HCT116 (cell line): ENCODE measurements at regions not wholly inside any gene's neighbourhood (a gene's known extent, or its start where the extent isn't known, plus 50 kb on each side); places are given as distances from the start of the nearest gene placed in this dataset.

Experiments used
- ATAC-seq: fragments of 200-7000 bp; cut with Tn5 transposase; 2 replicates; pipeline ENCODE4 v1.9.1; 2020; ENCODE audit warnings: mild to moderate bottlenecking, moderate library complexity
- BruUV-seq: library from RNA; stranded (reverse); fragments of 400-500 nt; replicated peaks from 2 replicates; lab custom pipeline; 2021; lab: Mats Ljungman, UMichigan
- CTCF ChIA-PET: fragments of 300-600 bp; sonication (Branson Sonifier 250); formaldehyde crosslinking; loops from one replicate; lab custom pipeline; 2021; ENCODE audit warnings: antibody characterized with exemption; lab: Charles Lee
- POLR2A ChIA-PET: fragments of 300-600, 350-600 bp; sonication (Branson Sonifier 250); formaldehyde crosslinking; loops from one replicate; lab custom pipeline; 2021; ENCODE audit warnings: antibody characterized with exemption; lab: Charles Lee
- RAD21 ChIA-PET, 2 experiments: fragments of 300-600 bp; sonication (Branson Sonifier 250); formaldehyde crosslinking; loops; one replicate each; lab custom pipeline; 2023; ENCODE audit warnings: low total read pairs in 2 of 2; ENCODE audit not compliant: uncharacterized antibody in 2 of 2, unreplicated experiment in 2 of 2, low non-redundant PET in 1 of 2; lab: Charles Lee
- DNase-seq: peaks from one replicate; pipeline ENCODE4 v3.0.0-alpha.2; 2010; ENCODE audit warnings: low read depth, low spot score
- H2AFZ ChIP-seq: fragments of 200-600 bp; shearing (Covaris generic), sonication (generic); 2 replicates; pipeline ENCODE4 v1.6.1; 2017; ENCODE audit warnings: low read depth, mixed run types, mixed read lengths, antibody characterized with exemption, low read length; ENCODE audit not compliant: poor library complexity, severe bottlenecking
- H3K27ac ChIP-seq: 2 replicates; pipeline ENCODE4 v1.5.1; 2012; ENCODE audit warnings: low read depth, low read length
- H3K27me3 ChIP-seq: fragments of 200-600 bp; sonication (generic); 2 replicates; pipeline ENCODE4 v1.6.1; 2016; ENCODE audit warnings: mixed run types, low read length, mixed read lengths; ENCODE audit not compliant: insufficient read depth
- H3K36me3 ChIP-seq, 2 experiments: fragments of 200-500 bp in 1 of 2; fragments of 200-600 bp in 1 of 2; sonication (Bioruptor generic) in 1 of 2; sonication (generic) in 1 of 2; 2 replicates each; pipeline versions ENCODE4 v1.5.1 to v1.6.1; 2014 to 2016; ENCODE audit warnings: low read length in 2 of 2, inconsistent platforms in 1 of 2, mixed read lengths in 1 of 2, mixed run types in 1 of 2; ENCODE audit not compliant: insufficient read depth in 2 of 2, control insufficient read depth in 1 of 2
- H3K4me1 ChIP-seq, 2 experiments: fragments of 200-600 bp in 1 of 2; sonication (generic) in 1 of 2; 2 replicates each; pipeline versions ENCODE4 v1.5.1 to v1.6.1; 2012 to 2017; ENCODE audit warnings: low read length in 2 of 2, inconsistent platforms in 1 of 2, mild to moderate bottlenecking in 1 of 2, mixed read lengths in 1 of 2, mixed run types in 1 of 2, moderate library complexity in 1 of 2; ENCODE audit not compliant: insufficient read depth in 2 of 2, control insufficient read depth in 1 of 2
- H3K4me2 ChIP-seq: fragments of 200-600 bp; sonication (generic); 2 replicates; pipeline ENCODE4 v1.6.1; 2017; ENCODE audit warnings: mixed run types, low read length, mixed read lengths
- H3K4me3 ChIP-seq, 2 experiments: fragments of 200-600 bp in 1 of 2; sonication (generic) in 1 of 2; replicated peaks in 1 of 2; 2 replicates each; pipeline ENCODE4 v1.5.1; 2011 to 2016; ENCODE audit warnings: low read length in 2 of 2, control low read depth in 1 of 2, low read depth in 1 of 2, mild to moderate bottlenecking in 1 of 2, mixed read lengths in 1 of 2, mixed run types in 1 of 2
- H3K79me2 ChIP-seq: fragments of 200-600 bp; sonication (generic); 2 replicates; pipeline ENCODE4 v1.6.1; 2017; ENCODE audit warnings: mild to moderate bottlenecking, mixed run types, low read length, moderate library complexity, mixed read lengths; ENCODE audit not compliant: insufficient read depth
- H3K9ac ChIP-seq: fragments of 200-600 bp; sonication (generic); 2 replicates; pipeline ENCODE4 v1.6.1; 2016; ENCODE audit warnings: low read length, mixed read lengths
- H3K9me2 ChIP-seq: fragments of 200-600 bp; sonication (generic), shearing (Covaris generic); 2 replicates; pipeline ENCODE4 v1.6.1; 2017; ENCODE audit warnings: mixed run types, mild to moderate bottlenecking, moderate library complexity; ENCODE audit not compliant: insufficient read depth
- H3K9me3 ChIP-seq, 2 experiments: fragments of 200-500 bp in 1 of 2; fragments of 200-600 bp in 1 of 2; sonication (Bioruptor generic) in 1 of 2; sonication (generic) in 1 of 2; 2 replicates each; pipeline ENCODE4 v1.6.1; 2014 to 2017; ENCODE audit warnings: low read length in 2 of 2, mixed read lengths in 2 of 2, inconsistent platforms in 1 of 2, low read depth in 1 of 2, mild to moderate bottlenecking in 1 of 2, mixed run types in 1 of 2, moderate library complexity in 1 of 2; ENCODE audit not compliant: control insufficient read depth in 1 of 2, insufficient read depth in 1 of 2
- H4K20me1 ChIP-seq: fragments of 200-600 bp; sonication (generic), shearing (Covaris generic); 2 replicates; pipeline ENCODE4 v1.6.1; 2017; ENCODE audit warnings: mixed run types, mild to moderate bottlenecking, moderate library complexity; ENCODE audit not compliant: insufficient read depth
- CBX3 ChIP-seq: IDR thresholded peaks from 2 replicates; pipeline ENCODE4 v1.6.1; 2012; ENCODE audit warnings: low read depth
- CEBPB ChIP-seq: IDR thresholded peaks from 2 replicates; pipeline ENCODE4 v1.6.1; 2012; ENCODE audit warnings: low read depth
- ELF1 ChIP-seq: IDR thresholded peaks from 2 replicates; pipeline ENCODE4 v1.6.1; 2012; ENCODE audit warnings: low read depth, borderline replicate concordance
- EZH2 ChIP-seq: fragments of 200-600 bp; sonication (generic); IDR thresholded peaks from 2 replicates; pipeline ENCODE4 v1.6.1; 2017; ENCODE audit warnings: antibody characterized with exemption, mixed run types
- JUND ChIP-seq: IDR thresholded peaks from 2 replicates; pipeline ENCODE4 v1.6.1; 2012
- SIN3A ChIP-seq: IDR thresholded peaks from 2 replicates; pipeline ENCODE4 v1.6.1; 2012; ENCODE audit warnings: low read depth
- TCF7L2 ChIP-seq: IDR thresholded peaks from 2 replicates; pipeline ENCODE4 v1.7.0; 2011; ENCODE audit warnings: borderline replicate concordance, inconsistent platforms; ENCODE audit not compliant: insufficient read depth, insufficient read length; ENCODE audit errors: extremely low read depth
- YY1 ChIP-seq: IDR thresholded peaks from 2 replicates; pipeline ENCODE4 v1.6.1; 2011; ENCODE audit warnings: low read length, low read depth, moderate library complexity, mild to moderate bottlenecking; ENCODE audit not compliant: insufficient replicate concordance; ENCODE audit errors: extremely low read depth
- ZFX ChIP-seq: fragments of 450-650 bp; IDR thresholded peaks from 2 replicates; pipeline ENCODE4 v1.6.1; 2017
- intact Hi-C: fragments of 100-400 bp; cut with micrococcal nuclease; formaldehyde crosslinking; loops from 2 replicates; pipeline ENCODE4 v1.10.0; 2022

- no peak overlapping the region for H3K4me3 ChIP-seq
- H3K27me3 ChIP-seq: no peaks in the 10 kb centered on the region
- H2AFZ ChIP-seq: no peak overlapping the region
- TF ChIP-seq EZH2: no peak
- no peak for TF ChIP-seq TCF7L2
- no peak for TF ChIP-seq ZFX
- no peak for TF ChIP-seq CBX3
- no peaks in the 10 kb centered on the region for H3K9me3 ChIP-seq
- peaks cover 6 to 20% of the 10 kb centered on the region in 2 experiments for H3K4me1 ChIP-seq
- RAD21 ChIA-PET: no interaction called here
- no peak overlapping the region for H3K4me2 ChIP-seq
- no peaks in the 10 kb centered on the region for H4K20me1 ChIP-seq
- H3K27ac ChIP-seq: no peak overlapping the region
- ATAC-seq (no peak), DNase-seq (no peak)
- H3K79me2 ChIP-seq: no peaks in the 10 kb centered on the region
- H3K9me2 ChIP-seq: no peaks in the 10 kb centered on the region
- no peak overlapping the region for H3K9ac ChIP-seq
- BruUV-seq: no TSS peak
- intact Hi-C loops: no loop called here
- POLR2A ChIA-PET: interaction anchor here (1.3 to 1.8 kb wide), 2 partner anchors 18 to 20 kb away, joined by 3 to 6 read pairs; no protein-coding TSS in a partner anchor
- no peaks in the 10 kb centered on the region for H3K36me3 ChIP-seq
- CTCF ChIA-PET: no interaction called here
Measured at GRCh38 chr9:72458153-72458552, 63.3 kb upstream of the TMC1 start.

- Histone ChIP-seq H3K27ac (no peak overlapping the region), H3K9me3 (no peaks in the 10 kb centered on the region), H2AFZ (no peak overlapping the region), H3K4me2 (no peak overlapping the region), H3K9ac (no peak overlapping the region), H3K4me3 (no peak overlapping the region), H3K79me2 (no peaks in the 10 kb centered on the region), H3K27me3 (no peaks in the 10 kb centered on the region), H4K20me1 (no peaks in the 10 kb centered on the region), H3K4me1 (peaks cover 6 to 20% of the 10 kb centered on the region in 2 experiments), H3K9me2 (no peaks in the 10 kb centered on the region), H3K36me3 (no peaks in the 10 kb centered on the region)
- BruUV-seq: no TSS peak
- no peak for DNase-seq
- TF ChIP-seq TCF7L2 (no peak), EZH2 (no peak), SIN3A (no peak), YY1 (no peak), CEBPB (no peak), JUND (no peak), ELF1 (no peak)
- intact Hi-C loops: no loop called here
- ChIA-PET CTCF (no interaction called here), POLR2A (interaction anchor here (1.8 kb wide), 1 partner anchor 19 kb away, joined by 6 read pairs; no protein-coding TSS in a partner anchor), RAD21 (no interaction called here)
- no peak for ATAC-seq
Measured at GRCh38 chr9:72457366-72457765, 64.0 kb upstream of the TMC1 start.
